Panc1 (cell line): ENCODE measurements at regions not wholly inside any gene's neighbourhood (a gene's known extent, or its start where the extent isn't known, plus 50 kb on each side); places are given as distances from the start of the nearest gene placed in this dataset.

Experiments used
- ATAC-seq: fragments of 200-7000 bp; cut with Tn5 transposase; 2 replicates; pipeline ENCODE4 v1.9.1; 2020; ENCODE audit warnings: mild to moderate bottlenecking, moderate library complexity
- BruUV-seq: library from RNA; stranded (reverse); fragments of 400-500 nt; replicated peaks from 2 replicates; lab custom pipeline; 2021; lab: Mats Ljungman, UMichigan
- CTCF ChIA-PET: fragments of 300-600 bp; sonication (Branson Sonifier 250); formaldehyde crosslinking; loops from one replicate; lab custom pipeline; 2022; ENCODE audit warnings: antibody characterized with exemption; lab: Charles Lee
- POLR2A ChIA-PET: fragments of 300-600 bp; sonication (Branson Sonifier 250); formaldehyde crosslinking; loops from one replicate; lab custom pipeline; 2022; ENCODE audit warnings: antibody characterized with exemption; lab: Charles Lee
- DNase-seq: peaks from one replicate; pipeline ENCODE4 v3.0.0-alpha.2; 2010; ENCODE audit warnings: low read depth, low spot score
- H3K27ac ChIP-seq: 2 replicates; pipeline ENCODE4 v1.5.1; 2011; ENCODE audit warnings: mild to moderate bottlenecking, low read length, inconsistent platforms
- H3K27me3 ChIP-seq: fragments of 200-500 bp; sonication (Bioruptor generic); 2 replicates; pipeline ENCODE4 v1.6.0; 2014; ENCODE audit warnings: low read length, inconsistent platforms; ENCODE audit not compliant: control insufficient read depth, insufficient read depth
- H3K36me3 ChIP-seq: fragments of 200-500 bp; sonication (Bioruptor generic); 2 replicates; pipeline ENCODE4 v1.5.1; 2014; ENCODE audit warnings: inconsistent platforms, mild to moderate bottlenecking, low read length, moderate library complexity; ENCODE audit not compliant: control insufficient read depth, insufficient read depth
- H3K4me1 ChIP-seq: 2 replicates; pipeline ENCODE4 v1.5.1; 2011; ENCODE audit warnings: inconsistent platforms, mild to moderate bottlenecking, low read length, moderate library complexity; ENCODE audit not compliant: control insufficient read depth, insufficient read depth
- H3K4me3 ChIP-seq, 2 experiments: 2 replicates each; pipeline ENCODE4 v1.5.1; 2011 to 2012; ENCODE audit warnings: low read depth in 2 of 2, low read length in 2 of 2, mild to moderate bottlenecking in 2 of 2, inconsistent platforms in 1 of 2, moderate library complexity in 1 of 2
- H3K9me3 ChIP-seq: fragments of 200-500 bp; sonication (Bioruptor generic); 2 replicates; pipeline ENCODE4 v1.5.1; 2014; ENCODE audit warnings: low read depth, mild to moderate bottlenecking, inconsistent platforms, low read length, moderate library complexity; ENCODE audit not compliant: control insufficient read depth, insufficient read depth
- POLR2AphosphoS5 ChIP-seq: IDR thresholded peaks from 2 replicates; pipeline ENCODE4 v1.6.1; 2012; ENCODE audit warnings: mild to moderate bottlenecking, low read depth, low read length, moderate library complexity
- REST ChIP-seq, 2 experiments: IDR thresholded peaks; 2 replicates each; pipeline ENCODE4 v1.6.1; 2011 to 2012; ENCODE audit warnings: low read depth in 2 of 2, control low read depth in 1 of 2, low read length in 1 of 2, mild to moderate bottlenecking in 1 of 2, moderate library complexity in 1 of 2; ENCODE audit not compliant: insufficient read depth in 1 of 2
- SIN3A ChIP-seq: IDR thresholded peaks from 2 replicates; pipeline ENCODE4 v1.6.1; 2012; ENCODE audit warnings: low read depth, mild to moderate bottlenecking, low read length, moderate library complexity, borderline replicate concordance; ENCODE audit not compliant: insufficient read depth
- TCF7L2 ChIP-seq: IDR thresholded peaks from 2 replicates; pipeline ENCODE4 v1.6.1; 2011; ENCODE audit warnings: mild to moderate bottlenecking, low read depth, low read length, inconsistent platforms
- in situ Hi-C: cut with HindIII; loops from 2 replicates; pipeline ENCODE4 v1.10.0; 2016; ENCODE audit warnings: low sequenced_read_pairs, low pct_unique_long_range_greater_than_20kb
- intact Hi-C: fragments of 100-400 bp; cut with micrococcal nuclease; formaldehyde crosslinking; loops from one replicate; pipeline ENCODE4 v1.10.0; 2022; ENCODE audit not compliant: unreplicated experiment
- TF ChIP-seq, protein P1 (sequence below): fragments of 450-650 bp; IDR thresholded peaks from 2 replicates; pipeline ENCODE4 v1.5.1; 2017; ENCODE audit warnings: mild to moderate bottlenecking

DNA sequence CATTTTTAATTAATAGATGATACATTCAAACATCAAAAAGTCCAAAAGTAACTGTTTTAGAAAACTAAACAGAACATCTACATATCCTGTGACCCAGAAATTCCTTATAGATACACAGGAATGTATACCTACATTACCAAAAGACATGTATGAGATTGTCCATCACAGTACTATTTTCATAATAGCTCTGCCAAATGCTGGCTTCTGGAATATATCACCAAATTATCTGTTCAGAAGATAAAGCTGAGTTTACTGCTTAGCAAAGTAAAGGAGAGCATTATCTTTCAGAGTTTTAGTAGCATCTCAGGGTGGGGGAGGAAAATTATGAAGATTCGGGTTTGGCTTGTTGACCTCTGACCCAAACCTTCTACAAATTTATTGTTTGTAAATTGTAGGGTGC, 368.9 kb upstream of the SLC7A11 start:
- CTCF ChIA-PET: no interaction called here
- in situ Hi-C loops: no loop called here
- POLR2A ChIA-PET: no interaction called here
- no peaks in the 10 kb centered on the region for H3K36me3 ChIP-seq
- intact Hi-C loops: no loop called here
- no peaks in the 10 kb centered on the region for H3K27me3 ChIP-seq
- H3K27ac ChIP-seq: no peak overlapping the region
- H3K9me3 ChIP-seq: no peaks in the 10 kb centered on the region
- DNase-seq (no peak), ATAC-seq (no peak)
- no peak overlapping the region for H3K4me3 ChIP-seq
- no TSS peak for BruUV-seq
- H3K4me1 ChIP-seq: no peaks in the 10 kb centered on the region
- TF ChIP-seq POLR2AphosphoS5 (no peak), REST (IDR thresholded peaks at IDR 0.05; ENCODE audit: insufficient read depth in 1 of 2, low read depth in 2 of 2, low read length in 1 of 2) (no peak), SIN3A (no peak), TCF7L2 (no peak)
- TF ChIP-seq, protein P1, sequence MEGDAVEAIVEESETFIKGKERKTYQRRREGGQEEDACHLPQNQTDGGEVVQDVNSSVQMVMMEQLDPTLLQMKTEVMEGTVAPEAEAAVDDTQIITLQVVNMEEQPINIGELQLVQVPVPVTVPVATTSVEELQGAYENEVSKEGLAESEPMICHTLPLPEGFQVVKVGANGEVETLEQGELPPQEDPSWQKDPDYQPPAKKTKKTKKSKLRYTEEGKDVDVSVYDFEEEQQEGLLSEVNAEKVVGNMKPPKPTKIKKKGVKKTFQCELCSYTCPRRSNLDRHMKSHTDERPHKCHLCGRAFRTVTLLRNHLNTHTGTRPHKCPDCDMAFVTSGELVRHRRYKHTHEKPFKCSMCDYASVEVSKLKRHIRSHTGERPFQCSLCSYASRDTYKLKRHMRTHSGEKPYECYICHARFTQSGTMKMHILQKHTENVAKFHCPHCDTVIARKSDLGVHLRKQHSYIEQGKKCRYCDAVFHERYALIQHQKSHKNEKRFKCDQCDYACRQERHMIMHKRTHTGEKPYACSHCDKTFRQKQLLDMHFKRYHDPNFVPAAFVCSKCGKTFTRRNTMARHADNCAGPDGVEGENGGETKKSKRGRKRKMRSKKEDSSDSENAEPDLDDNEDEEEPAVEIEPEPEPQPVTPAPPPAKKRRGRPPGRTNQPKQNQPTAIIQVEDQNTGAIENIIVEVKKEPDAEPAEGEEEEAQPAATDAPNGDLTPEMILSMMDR: no peak

DNA sequence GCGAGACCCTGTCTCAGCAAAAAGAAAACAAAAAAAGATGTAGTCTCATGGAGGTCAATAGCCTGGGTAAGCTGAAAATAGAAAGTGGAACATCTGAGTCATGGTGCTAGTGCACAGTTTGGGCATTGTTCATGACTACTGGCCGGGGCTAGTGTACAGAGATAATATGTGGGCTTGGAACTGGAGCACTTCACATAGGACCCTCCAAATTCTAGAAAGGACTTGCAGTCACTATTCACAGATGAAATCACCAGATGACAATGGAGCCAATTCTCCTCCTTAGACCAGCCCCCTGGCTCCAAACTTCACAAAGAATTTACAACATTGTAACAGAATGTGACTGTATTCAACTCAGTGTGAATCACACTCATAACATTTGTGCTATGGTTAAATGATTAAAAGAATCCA, 367.8 kb upstream of the SLC7A11 start:
- intact Hi-C loops: no loop called here
- BruUV-seq: no TSS peak
- POLR2A ChIA-PET: no interaction called here
- TF ChIP-seq REST (IDR thresholded peaks at IDR 0.05; ENCODE audit: insufficient read depth in 1 of 2, low read depth in 2 of 2, low read length in 1 of 2) (no peak), POLR2AphosphoS5 (no peak), SIN3A (no peak), TCF7L2 (no peak)
- TF ChIP-seq, protein P1: no peak
- CTCF ChIA-PET: no interaction called here
- H3K9me3 ChIP-seq: no peaks in the 10 kb centered on the region
- H3K27me3 ChIP-seq: no peaks in the 10 kb centered on the region
- H3K27ac ChIP-seq: no peak overlapping the region
- ATAC-seq: no peak
- no peak for DNase-seq
- no peaks in the 10 kb centered on the region for H3K36me3 ChIP-seq
- H3K4me1 ChIP-seq: no peaks in the 10 kb centered on the region
- in situ Hi-C loops: no loop called here
- no peak overlapping the region for H3K4me3 ChIP-seq
